GM18517 (cell line): ENCODE measurements at regions not wholly inside any gene's neighbourhood (a gene's known extent, or its start where the extent isn't known, plus 50 kb on each side); places are given as distances from the start of the nearest gene placed in this dataset.

ENCODE experiments used
- ATAC-seq: cut with Tn5 transposase; IDR thresholded peaks from one replicate; pipeline ENCODE4 v1.9.1; 2021; ENCODE audit warnings: mild to moderate bottlenecking, moderate library complexity; ENCODE audit not compliant: unreplicated experiment

GRCh38 chr20:40547483-40548091 is 141.4 kb downstream of the MAFB start:
- ATAC-seq = no peak

GRCh38 chr20:40545478-40545877 is 143.6 kb downstream of the MAFB start:
- ATAC-seq = no peak

GRCh38 chr20:40542065-40542464 is 147.0 kb downstream of the MAFB start:
- no peak for ATAC-seq

- no peak for ATAC-seq
These were observed 148.9 kb downstream of the MAFB start for GRCh38 chr20:40540166-40540565.

- no peak for ATAC-seq
These were observed 150.9 kb downstream of the MAFB start for GRCh38 chr20:40538131-40538530.

GRCh38 chr20:40536808-40537207 is 152.2 kb downstream of the MAFB start:
- ATAC-seq = no peak

GRCh38 chr20:40535816-40536215 is 153.2 kb downstream of the MAFB start:
- no peak for ATAC-seq

- no peak for ATAC-seq
These were observed 156.9 kb downstream of the MAFB start for GRCh38 chr20:40532103-40532502.

GRCh38 chr20:40525351-40525750 is 163.7 kb downstream of the MAFB start:
- ATAC-seq = no peak

GRCh38 chr20:40524071-40524470 is 165.0 kb downstream of the MAFB start:
- ATAC-seq = no peak

GRCh38 chr20:40522405-40522804 is 166.6 kb downstream of the MAFB start:
- ATAC-seq = no peak

GRCh38 chr20:40521962-40522361 is 167.1 kb downstream of the MAFB start:
- ATAC-seq = no peak

- no peak for ATAC-seq
These were observed 169.1 kb downstream of the MAFB start for GRCh38 chr20:40519918-40520317.

GRCh38 chr20:40512994-40513393 is 176.0 kb downstream of the MAFB start:
- ATAC-seq = no peak

GRCh38 chr20:40512591-40512990 is 176.4 kb downstream of the MAFB start:
- ATAC-seq = no peak

- ATAC-seq = no peak
These were observed 177.6 kb downstream of the MAFB start for GRCh38 chr20:40511478-40511877.

GRCh38 chr20:40510622-40511021 is 178.4 kb downstream of the MAFB start:
- no peak for ATAC-seq

- no peak for ATAC-seq
These were observed 180.2 kb downstream of the MAFB start for GRCh38 chr20:40508821-40509220.

GRCh38 chr20:40506537-40506939 is 182.5 kb downstream of the MAFB start:
- ATAC-seq = no peak

- ATAC-seq = no peak
These were observed 185.9 kb downstream of the MAFB start for GRCh38 chr20:40503119-40503518.

GRCh38 chr20:40502576-40502975 is 186.5 kb downstream of the MAFB start:
- no peak for ATAC-seq

GRCh38 chr20:40499391-40499790 is 189.6 kb downstream of the MAFB start:
- no peak for ATAC-seq

- no peak for ATAC-seq
These were observed 190.9 kb downstream of the MAFB start for GRCh38 chr20:40497899-40498691.
